K562 (cell line): ENCODE measurements at regions not wholly inside any gene's neighbourhood (a gene's known extent, or its start where the extent isn't known, plus 50 kb on each side); places are given as distances from the start of the nearest gene placed in this dataset.

ENCODE experiments used
- ADNP ChIP-seq: fragments of 200-800 bp; sonication (Bioruptor generic); IDR thresholded peaks from 2 replicates; pipeline ENCODE4 v1.6.1; 2016; ENCODE audit warnings: missing genetic modification characterization, missing compliant biosample characterization
- ARNT ChIP-seq, 2 experiments: fragments of 450-650 bp; IDR thresholded peaks; 2 replicates each; pipeline ENCODE4 v1.6.1; 2016; ENCODE audit warnings: mild to moderate bottlenecking in 1 of 2
- ATF3 ChIP-seq, 2 experiments: fragments of 450-650 bp in 1 of 2; sonication (generic) in 1 of 2; formaldehyde crosslinking in 1 of 2; IDR thresholded peaks in 1 of 2; conservative IDR thresholded peaks in 1 of 2; 2 replicates each; pipeline versions ENCODE4 v1.6.1 to v1.8.1; 2016 to 2023; ENCODE audit warnings: mild to moderate bottlenecking in 2 of 2, moderate library complexity in 2 of 2, inconsistent platforms in 1 of 2, missing genetic modification reagents in 1 of 2
- ATF7 ChIP-seq: fragments of 450-650 bp; IDR thresholded peaks from 2 replicates; pipeline ENCODE4 v1.7.1; 2014; ENCODE audit warnings: mild to moderate bottlenecking, moderate library complexity
- CEBPB ChIP-seq: fragments of 450-650 bp; IDR thresholded peaks from 2 replicates; pipeline ENCODE4 v1.6.1; 2016; ENCODE audit warnings: missing genetic modification characterization, missing compliant biosample characterization
- E2F6 ChIP-seq, 2 experiments: IDR thresholded peaks; 2 replicates each; pipeline ENCODE4 v1.6.1; 2011; ENCODE audit warnings: borderline replicate concordance in 1 of 2, control low read depth in 1 of 2, low read depth in 1 of 2, low read length in 1 of 2, mild to moderate bottlenecking in 1 of 2, mixed read lengths in 1 of 2, moderate library complexity in 1 of 2; ENCODE audit not compliant: insufficient read depth in 1 of 2, insufficient read length in 1 of 2, poor library complexity in 1 of 2, severe bottlenecking in 1 of 2; ENCODE audit errors: extremely low read depth in 1 of 2
- FIP1L1 ChIP-seq: fragments of 200-400 bp; formaldehyde crosslinking; IDR thresholded peaks from 2 replicates; pipeline ENCODE4 v1.6.1; 2018; ENCODE audit warnings: mild to moderate bottlenecking, low read depth, low read length; ENCODE audit not compliant: poor library complexity, severe bottlenecking
- KLF16 ChIP-seq: IDR thresholded peaks from 2 replicates; pipeline ENCODE4 v1.6.1; 2016; ENCODE audit warnings: antibody characterized with exemption
- MXD1 ChIP-seq: fragments of 250-450 bp; sonication (Bioruptor Pico); IDR thresholded peaks from 2 replicates; pipeline ENCODE4 v1.8.0; 2021; ENCODE audit warnings: borderline replicate concordance, mild to moderate bottlenecking, moderate library complexity; ENCODE audit not compliant: poor library complexity, severe bottlenecking
- PKNOX1 ChIP-seq: fragments of 450-650 bp; IDR thresholded peaks from 2 replicates; pipeline ENCODE4 v1.6.1; 2016
- POLR2AphosphoS5 ChIP-seq: IDR thresholded peaks from 2 replicates; pipeline ENCODE4 v1.6.1; 2011; ENCODE audit warnings: mild to moderate bottlenecking, low read depth, low read length, moderate library complexity; ENCODE audit not compliant: control insufficient read depth, insufficient read depth
- STAG1 ChIP-seq: sonication (generic); formaldehyde crosslinking; IDR thresholded peaks from 2 replicates; pipeline ENCODE4 v1.5.0; 2020; ENCODE audit warnings: missing genetic modification reagents, borderline replicate concordance
- TAF1 ChIP-seq: IDR thresholded peaks from 2 replicates; pipeline ENCODE4 v1.6.1; 2011; ENCODE audit warnings: mild to moderate bottlenecking, low read length, moderate library complexity; ENCODE audit not compliant: insufficient read depth, control insufficient read depth, severe bottlenecking; ENCODE audit errors: extremely low read depth
- TAF15 ChIP-seq: fragments of 200-400 bp; formaldehyde crosslinking; IDR thresholded peaks from 2 replicates; pipeline ENCODE4 v1.6.1; 2017; ENCODE audit warnings: mild to moderate bottlenecking, low read depth, low read length, moderate library complexity
- ZFP36 ChIP-seq: fragments of 150-350 bp; IDR thresholded peaks from 2 replicates; pipeline ENCODE4 v1.6.1; 2018; ENCODE audit warnings: low read length, low read depth; ENCODE audit not compliant: partially characterized antibody
- ZFPM2 ChIP-seq: fragments of 250-450 bp; sonication (Bioruptor Pico); IDR thresholded peaks from 2 replicates; pipeline ENCODE4 v1.5.1; 2022; ENCODE audit warnings: mild to moderate bottlenecking
- ZHX1 ChIP-seq: fragments of 150-350 bp; conservative IDR thresholded peaks from 2 replicates; pipeline ENCODE4 v1.6.1; 2014; ENCODE audit warnings: low read length
- ZNF395 ChIP-seq: fragments of 200-800 bp; sonication (Bioruptor generic); IDR thresholded peaks from 2 replicates; pipeline ENCODE4 v1.6.1; 2017; ENCODE audit warnings: missing genetic modification characterization, missing compliant biosample characterization
- ZNF41 ChIP-seq: fragments of 250-450 bp; sonication (Bioruptor Pico); conservative IDR thresholded peaks from 2 replicates; pipeline ENCODE4 v1.4.0; 2020; ENCODE audit warnings: mild to moderate bottlenecking
- ZNF668 ChIP-seq: fragments of 250-450 bp; sonication (Bioruptor Pico); IDR thresholded peaks from 2 replicates; pipeline ENCODE4 v1.8.0; 2022; ENCODE audit warnings: mild to moderate bottlenecking, inconsistent platforms

- TF ChIP-seq TAF15 (no peak), ADNP (no peak), ZNF41 (CRISPR knock-in tag) (no peak), ZHX1 (no peak), ATF3 (IDR thresholded peaks at IDR 0.05) (peak; percentile 63), ATF3 (CRISPR knock-in tag; conservative IDR thresholded peaks at IDR 0.05) (no peak), POLR2AphosphoS5 (no peak), KLF16 (no peak), FIP1L1 (no peak), MXD1 (CRISPR knock-in tag) (no peak), ATF7 (no peak), ZFPM2 (CRISPR knock-in tag) (no peak), ZFP36 (no peak), ZNF395 (0 out of 2 replicates have a peak, but pooled peaks have one; percentile 20), TAF1 (no peak), STAG1 (CRISPR knock-in tag) (no peak), PKNOX1 (no peak), ZNF668 (CRISPR knock-in tag) (no peak), ARNT (IDR thresholded peaks at IDR 0.05) (no peak), E2F6 (IDR thresholded peaks at IDR 0.05; ENCODE audit: borderline replicate concordance in 1 of 2, extremely low read depth in 1 of 2, insufficient read depth in 1 of 2, insufficient read length in 1 of 2, low read depth in 1 of 2, low read length in 1 of 2, poor library complexity in 1 of 2, severe bottlenecking in 1 of 2) (no peak), CEBPB (peak; percentile 45)
These were observed 107.2 kb upstream of the RASGRP1 start (continued) for GRCh38 chr15:38671675-38672254.
